PC-3 (cell line): ENCODE measurements at regions not wholly inside any gene's neighbourhood (a gene's known extent, or its start where the extent isn't known, plus 50 kb on each side); places are given as distances from the start of the nearest gene placed in this dataset.

Experiments used
- ATAC-seq: fragments of 200-7000 bp; cut with Tn5 transposase; 2 replicates; pipeline ENCODE4 v1.9.1; 2020; ENCODE audit warnings: mild to moderate bottlenecking, moderate library complexity
- BruUV-seq: library from RNA; stranded (reverse); fragments of 400-500 nt; replicated peaks from 2 replicates; lab custom pipeline; 2021; lab: Mats Ljungman, UMichigan
- CTCF ChIA-PET: fragments of 300-600 bp; sonication (Branson Sonifier 250); formaldehyde crosslinking; loops from one replicate; lab custom pipeline; 2022; ENCODE audit warnings: antibody characterized with exemption; lab: Charles Lee
- POLR2A ChIA-PET: fragments of 300-600 bp; sonication (Branson Sonifier 250); formaldehyde crosslinking; loops from one replicate; lab custom pipeline; 2022; ENCODE audit warnings: antibody characterized with exemption; ENCODE audit not compliant: unreplicated experiment; lab: Charles Lee
- DNase-seq: peaks from one replicate; pipeline ENCODE4 v3.0.0-alpha.2; 2015
- H2AFZ ChIP-seq: fragments of 300-600 bp; sonication (generic); 2 replicates; pipeline ENCODE4 v1.6.0; 2016; ENCODE audit warnings: antibody characterized with exemption, low read length
- H3F3A ChIP-seq: fragments of 300-600 bp; sonication (generic); one replicate; pipeline ENCODE4 v1.6.0; 2017; ENCODE audit warnings: antibody characterized with exemption, low read length, control low read depth, mild to moderate bottlenecking; ENCODE audit not compliant: unreplicated experiment
- H3K27ac ChIP-seq: fragments of 300-600 bp; sonication (generic); 2 replicates; pipeline ENCODE4 v1.5.1; 2016; ENCODE audit warnings: mild to moderate bottlenecking, low read length
- H3K27me3 ChIP-seq: fragments of 300-600 bp; sonication (generic); 2 replicates; pipeline ENCODE4 v1.6.1; 2016; ENCODE audit warnings: low read length, mixed read lengths
- H3K36me3 ChIP-seq: fragments of 300-600 bp; sonication (generic); 2 replicates; pipeline ENCODE4 v1.6.1; 2016; ENCODE audit warnings: low read depth, mixed run types, low read length, mixed read lengths
- H3K4me1 ChIP-seq: fragments of 300-600 bp; sonication (generic); 2 replicates; pipeline ENCODE4 v1.5.1; 2016; ENCODE audit warnings: low read length; ENCODE audit not compliant: insufficient read depth
- H3K4me2 ChIP-seq: fragments of 300-600 bp; sonication (generic); 2 replicates; pipeline ENCODE4 v1.6.0; 2016; ENCODE audit warnings: low read length
- H3K4me3 ChIP-seq: fragments of 300-600 bp; sonication (generic); 2 replicates; pipeline ENCODE4 v1.5.1; 2016; ENCODE audit warnings: mild to moderate bottlenecking, low read length, mixed read lengths
- H3K79me2 ChIP-seq: fragments of 300-600 bp; sonication (generic); 2 replicates; pipeline ENCODE4 v1.6.1; 2017; ENCODE audit warnings: low read length, mixed read lengths
- H3K9ac ChIP-seq: fragments of 300-600 bp; sonication (generic); 2 replicates; pipeline ENCODE4 v1.6.0; 2016; ENCODE audit warnings: mild to moderate bottlenecking, low read length
- H3K9me2 ChIP-seq: fragments of 300-600 bp; sonication (generic); replicated peaks from 2 replicates; pipeline ENCODE4 v1.6.1; 2016; ENCODE audit warnings: mixed run types, low read length, mixed read lengths
- H3K9me3 ChIP-seq: fragments of 300-600 bp; sonication (generic); 2 replicates; pipeline ENCODE4 v1.6.1; 2016; ENCODE audit warnings: low read length, mixed read lengths
- H4K20me1 ChIP-seq: fragments of 300-600 bp; sonication (generic); 2 replicates; pipeline ENCODE4 v1.6.1; 2016; ENCODE audit warnings: low read length, mixed read lengths
- EZH2 ChIP-seq: fragments of 300-600 bp; sonication (generic); IDR thresholded peaks from one replicate; pipeline ENCODE4 v1.6.1; 2017; ENCODE audit warnings: antibody characterized with exemption, mild to moderate bottlenecking, low read length; ENCODE audit not compliant: unreplicated experiment
- EZH2phosphoT487 ChIP-seq: fragments of 300-600 bp; sonication (generic); IDR thresholded peaks from 2 replicates; pipeline ENCODE4 v1.6.1; 2018; ENCODE audit warnings: mild to moderate bottlenecking, antibody characterized with exemption, low read length, borderline replicate concordance
- intact Hi-C: fragments of 100-400 bp; cut with micrococcal nuclease; formaldehyde crosslinking; loops from 2 replicates; pipeline ENCODE4 v1.9.0; 2023
- TF ChIP-seq, protein P1 (sequence below): fragments of 300-600 bp; sonication (generic); conservative IDR thresholded peaks from 2 replicates; pipeline ENCODE4 v1.5.1; 2017; ENCODE audit warnings: antibody characterized with exemption, low read depth, mild to moderate bottlenecking, low read length

GRCh38 chr2:122471753-122472152 is 716.3 kb downstream of the TSN start:
- H3K9me2 ChIP-seq: no peaks in the 10 kb centered on the region
- no peaks in the 10 kb centered on the region for H4K20me1 ChIP-seq
- no peak overlapping the region for H3K4me3 ChIP-seq
- H3K36me3 ChIP-seq: no peaks in the 10 kb centered on the region
- no peaks in the 10 kb centered on the region for H3K27me3 ChIP-seq
- no peak for ATAC-seq
- H2AFZ ChIP-seq: no peak overlapping the region
- no peak overlapping the region for H3K4me2 ChIP-seq
- CTCF ChIA-PET: no interaction called here
- intact Hi-C loops: no loop called here
- TF ChIP-seq, protein P1, sequence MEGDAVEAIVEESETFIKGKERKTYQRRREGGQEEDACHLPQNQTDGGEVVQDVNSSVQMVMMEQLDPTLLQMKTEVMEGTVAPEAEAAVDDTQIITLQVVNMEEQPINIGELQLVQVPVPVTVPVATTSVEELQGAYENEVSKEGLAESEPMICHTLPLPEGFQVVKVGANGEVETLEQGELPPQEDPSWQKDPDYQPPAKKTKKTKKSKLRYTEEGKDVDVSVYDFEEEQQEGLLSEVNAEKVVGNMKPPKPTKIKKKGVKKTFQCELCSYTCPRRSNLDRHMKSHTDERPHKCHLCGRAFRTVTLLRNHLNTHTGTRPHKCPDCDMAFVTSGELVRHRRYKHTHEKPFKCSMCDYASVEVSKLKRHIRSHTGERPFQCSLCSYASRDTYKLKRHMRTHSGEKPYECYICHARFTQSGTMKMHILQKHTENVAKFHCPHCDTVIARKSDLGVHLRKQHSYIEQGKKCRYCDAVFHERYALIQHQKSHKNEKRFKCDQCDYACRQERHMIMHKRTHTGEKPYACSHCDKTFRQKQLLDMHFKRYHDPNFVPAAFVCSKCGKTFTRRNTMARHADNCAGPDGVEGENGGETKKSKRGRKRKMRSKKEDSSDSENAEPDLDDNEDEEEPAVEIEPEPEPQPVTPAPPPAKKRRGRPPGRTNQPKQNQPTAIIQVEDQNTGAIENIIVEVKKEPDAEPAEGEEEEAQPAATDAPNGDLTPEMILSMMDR: no peak
- TF ChIP-seq EZH2: no peak
- no peak for TF ChIP-seq EZH2phosphoT487
- no peak for DNase-seq
- H3K79me2 ChIP-seq: no peaks in the 10 kb centered on the region
- POLR2A ChIA-PET: no interaction called here
- no peak overlapping the region for H3K9ac ChIP-seq
- BruUV-seq: no TSS peak
- no peaks in the 10 kb centered on the region for H3F3A ChIP-seq
- no peaks in the 10 kb centered on the region for H3K9me3 ChIP-seq
- H3K27ac ChIP-seq: no peak overlapping the region
- H3K4me1 ChIP-seq: peaks cover 11% of the 10 kb centered on the region

DNA sequence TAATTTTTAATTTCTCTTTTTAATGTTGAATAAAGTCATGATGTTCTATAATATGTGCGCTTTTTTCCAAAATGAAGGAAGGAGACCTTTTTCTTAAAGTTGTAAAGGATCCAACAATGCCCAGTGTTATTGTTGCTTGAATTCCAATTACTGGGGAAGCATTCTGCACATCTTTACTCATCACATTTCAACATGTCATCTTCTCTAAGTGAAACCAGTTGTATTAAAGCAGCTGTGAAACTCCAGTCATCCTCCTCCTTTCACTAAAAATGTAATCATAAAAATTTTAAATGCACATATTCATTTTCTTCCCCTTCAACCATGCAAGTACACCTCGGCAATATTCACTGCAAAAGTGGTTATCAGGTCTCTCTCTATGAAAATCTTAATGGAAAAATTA is 722.7 kb downstream of the TSN start:
- H3K9ac ChIP-seq: no peak overlapping the region
- H3K79me2 ChIP-seq: no peaks in the 10 kb centered on the region
- ChIA-PET CTCF (no interaction called here), POLR2A (no interaction called here)
- ATAC-seq: no peak
- no TSS peak for BruUV-seq
- intact Hi-C loops: no loop called here
- H3K4me1 ChIP-seq: no peaks in the 10 kb centered on the region
- H3F3A ChIP-seq: no peaks in the 10 kb centered on the region
- H3K4me2 ChIP-seq: no peak overlapping the region
- H3K27ac ChIP-seq: no peak overlapping the region
- no peaks in the 10 kb centered on the region for H3K36me3 ChIP-seq
- H3K27me3 ChIP-seq: no peaks in the 10 kb centered on the region
- no peaks in the 10 kb centered on the region for H3K9me3 ChIP-seq
- no peak for DNase-seq
- H3K4me3 ChIP-seq: no peak overlapping the region
- H3K9me2 ChIP-seq: no peaks in the 10 kb centered on the region
- no peaks in the 10 kb centered on the region for H4K20me1 ChIP-seq
- no peak overlapping the region for H2AFZ ChIP-seq
- TF ChIP-seq, protein P1: no peak
- TF ChIP-seq EZH2: no peak
- TF ChIP-seq EZH2phosphoT487: no peak

DNA sequence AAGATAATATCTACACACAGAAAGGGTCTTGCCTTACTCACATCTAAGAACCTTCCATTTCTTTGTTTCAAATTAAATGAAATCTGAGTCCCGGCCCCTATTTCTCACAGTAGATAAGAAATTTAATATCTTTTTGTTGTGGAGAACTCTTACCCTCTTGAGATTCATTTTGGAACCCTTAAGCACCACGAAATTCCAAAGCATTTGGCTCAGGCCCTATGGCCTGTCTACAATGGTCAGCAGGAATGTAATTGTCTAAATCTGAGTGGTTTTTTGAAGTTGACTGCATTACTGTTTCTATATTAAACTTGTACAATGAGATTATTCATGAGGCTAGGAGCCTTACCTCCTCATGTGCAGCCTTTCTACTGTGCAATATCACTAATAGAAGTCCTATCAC is 723.3 kb downstream of the TSN start:
- H2AFZ ChIP-seq: no peak overlapping the region
- H3K4me2 ChIP-seq: no peak overlapping the region
- no peaks in the 10 kb centered on the region for H3K9me2 ChIP-seq
- no peaks in the 10 kb centered on the region for H3K36me3 ChIP-seq
- no peaks in the 10 kb centered on the region for H3K9me3 ChIP-seq
- POLR2A ChIA-PET: no interaction called here
- no peaks in the 10 kb centered on the region for H4K20me1 ChIP-seq
- H3F3A ChIP-seq: no peaks in the 10 kb centered on the region
- DNase-seq: no peak
- intact Hi-C loops: no loop called here
- CTCF ChIA-PET: no interaction called here
- no peaks in the 10 kb centered on the region for H3K27me3 ChIP-seq
- H3K27ac ChIP-seq: no peak overlapping the region
- H3K79me2 ChIP-seq: no peaks in the 10 kb centered on the region
- BruUV-seq: no TSS peak
- TF ChIP-seq, protein P1: no peak
- TF ChIP-seq EZH2phosphoT487: no peak
- TF ChIP-seq EZH2: no peak
- H3K9ac ChIP-seq: no peak overlapping the region
- ATAC-seq: no peak
- H3K4me3 ChIP-seq: no peak overlapping the region
- H3K4me1 ChIP-seq: no peaks in the 10 kb centered on the region
